ENCODE measurements at regions not wholly inside any gene's neighbourhood (a gene's known extent, or its start where the extent isn't known, plus 50 kb on each side); places are given as distances from the start of the nearest gene placed in this dataset.

- no peaks in the 10 kb centered on the region for H3K27me3 ChIP-seq (ENCODE audit: insufficient read depth, low read length)
- no peak overlapping the region for H3K27ac ChIP-seq (ENCODE audit: low read depth, low read length)
- no peak overlapping the region for H3K4me3 ChIP-seq (ENCODE audit: low read length)
- peaks cover 11% of the 10 kb centered on the region; the same call in 1 of the 2 replicates for H3K4me1 ChIP-seq (ENCODE audit: insufficient read depth, low read length)
- no peaks in the 10 kb centered on the region for H3K36me3 ChIP-seq (ENCODE audit: insufficient read depth, low read length)
- WGBS = 89% methylated on average over 3 of the region's 3 CpGs
- H3K9me3 ChIP-seq (ENCODE audit: insufficient read depth, low read depth, low read length) = no peaks in the 10 kb centered on the region
- H3K9ac ChIP-seq (ENCODE audit: low read depth, low read length) = no peak overlapping the region
These were observed 161.7 kb downstream of the BTG1 start for GRCh38 chr12:91983935-91984334.

- WGBS = 93% methylated on average over 5 of the region's 5 CpGs
- Histone ChIP-seq H3K27ac (ENCODE audit: low read depth, low read length) (no peak overlapping the region), H3K36me3 (ENCODE audit: insufficient read depth, low read length) (no peaks in the 10 kb centered on the region), H3K9me3 (ENCODE audit: insufficient read depth, low read depth, low read length) (no peaks in the 10 kb centered on the region), H3K4me1 (ENCODE audit: insufficient read depth, low read length) (peaks cover 11% of the 10 kb centered on the region; the same call in 1 of the 2 replicates), H3K27me3 (ENCODE audit: insufficient read depth, low read length) (no peaks in the 10 kb centered on the region), H3K9ac (ENCODE audit: low read depth, low read length) (no peak overlapping the region), H3K4me3 (ENCODE audit: low read length) (no peak overlapping the region)
These were observed 162.7 kb downstream of the BTG1 start for GRCh38 chr12:91982946-91983345.

GRCh38 chr12:91980389-91980821 is 165.2 kb downstream of the BTG1 start:
- Histone ChIP-seq H3K27me3 (ENCODE audit: insufficient read depth, low read length) (no peaks in the 10 kb centered on the region), H3K4me3 (ENCODE audit: low read length) (no peak overlapping the region), H3K4me1 (ENCODE audit: insufficient read depth, low read length) (0 out of 2 replicates have a peak, but pooled peaks cover 5% of the 10 kb centered on the region), H3K27ac (ENCODE audit: low read depth, low read length) (no peak overlapping the region), H3K36me3 (ENCODE audit: insufficient read depth, low read length) (no peaks in the 10 kb centered on the region), H3K9ac (ENCODE audit: low read depth, low read length) (no peak overlapping the region), H3K9me3 (ENCODE audit: insufficient read depth, low read depth, low read length) (no peaks in the 10 kb centered on the region)

GRCh38 chr12:91978143-91978542 is 167.5 kb downstream of the BTG1 start:
- no peak overlapping the region for H3K27ac ChIP-seq (ENCODE audit: low read depth, low read length)
- H3K4me1 ChIP-seq (ENCODE audit: insufficient read depth, low read length) = no peaks in the 10 kb centered on the region
- H3K4me3 ChIP-seq (ENCODE audit: low read length) = no peak overlapping the region
- no peak overlapping the region for H3K9ac ChIP-seq (ENCODE audit: low read depth, low read length)
- 90% methylated on average over 2 of the region's 2 CpGs for WGBS
- H3K36me3 ChIP-seq (ENCODE audit: insufficient read depth, low read length) = no peaks in the 10 kb centered on the region
- no peaks in the 10 kb centered on the region for H3K9me3 ChIP-seq (ENCODE audit: insufficient read depth, low read depth, low read length)
- no peaks in the 10 kb centered on the region for H3K27me3 ChIP-seq (ENCODE audit: insufficient read depth, low read length)

DNA sequence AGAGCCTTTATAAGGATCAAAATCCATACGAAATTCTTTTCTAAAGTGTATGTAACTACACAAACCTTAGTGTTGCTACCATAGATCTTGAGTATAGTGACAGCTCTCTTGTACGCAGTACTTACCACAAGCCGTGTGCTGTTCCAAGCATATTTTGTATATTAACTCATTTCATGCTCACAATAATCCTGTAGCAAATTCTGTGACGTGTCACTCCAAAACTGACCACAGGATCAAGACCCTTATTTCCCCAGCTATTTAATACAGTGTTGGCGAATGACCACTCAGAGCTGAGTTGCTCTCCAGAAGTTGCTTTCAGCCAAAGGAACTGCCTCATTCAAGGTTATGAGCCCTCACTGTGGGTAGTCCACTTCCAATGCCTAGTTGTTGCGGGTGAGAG is 169.8 kb downstream of the BTG1 start:
- Histone ChIP-seq H3K4me1 (ENCODE audit: insufficient read depth, low read length) (no peaks in the 10 kb centered on the region), H3K36me3 (ENCODE audit: insufficient read depth, low read length) (no peaks in the 10 kb centered on the region), H3K9ac (ENCODE audit: low read depth, low read length) (no peak overlapping the region), H3K4me3 (ENCODE audit: low read length) (no peak overlapping the region), H3K9me3 (ENCODE audit: insufficient read depth, low read depth, low read length) (no peaks in the 10 kb centered on the region), H3K27ac (ENCODE audit: low read depth, low read length) (no peak overlapping the region), H3K27me3 (ENCODE audit: insufficient read depth, low read length) (no peaks in the 10 kb centered on the region)
- 98% methylated on average over 6 of the region's 6 CpGs for WGBS

- 84% methylated on average over 3 of the region's 3 CpGs for WGBS
- Histone ChIP-seq H3K4me1 (ENCODE audit: insufficient read depth, low read length) (no peaks in the 10 kb centered on the region), H3K27me3 (ENCODE audit: insufficient read depth, low read length) (no peaks in the 10 kb centered on the region), H3K9ac (ENCODE audit: low read depth, low read length) (no peak overlapping the region), H3K4me3 (ENCODE audit: low read length) (no peak overlapping the region), H3K36me3 (ENCODE audit: insufficient read depth, low read length) (no peaks in the 10 kb centered on the region), H3K9me3 (ENCODE audit: insufficient read depth, low read depth, low read length) (peaks cover 6% of the 10 kb centered on the region; the same call in 1 of the 2 replicates), H3K27ac (ENCODE audit: low read depth, low read length) (no peak overlapping the region)
These were observed 171.0 kb downstream of the BTG1 start for GRCh38 chr12:91974541-91975085.

DNA sequence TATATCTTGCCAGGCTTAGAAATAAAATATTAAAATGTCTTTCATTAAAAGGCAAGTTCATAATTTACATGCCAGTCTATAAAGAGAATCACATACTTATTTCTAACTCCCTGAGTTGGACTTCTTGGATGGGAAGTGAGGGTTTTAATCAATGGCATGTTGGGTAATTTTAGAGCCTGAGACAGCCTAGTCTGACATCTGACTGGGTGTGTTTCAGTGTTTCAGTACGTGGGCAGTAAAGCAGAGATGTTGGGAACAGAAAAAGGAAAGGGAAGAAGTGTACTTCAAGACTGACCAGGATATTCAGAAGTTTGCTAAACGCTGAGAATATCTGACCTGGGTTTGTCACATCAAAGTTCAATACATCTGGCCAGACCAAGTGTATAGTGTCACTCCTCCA is 171.8 kb downstream of the BTG1 start:
- H3K36me3 ChIP-seq (ENCODE audit: insufficient read depth, low read length) = no peaks in the 10 kb centered on the region
- no peaks in the 10 kb centered on the region for H3K4me1 ChIP-seq (ENCODE audit: insufficient read depth, low read length)
- H3K27ac ChIP-seq (ENCODE audit: low read depth, low read length) = no peak overlapping the region
- H3K4me3 ChIP-seq (ENCODE audit: low read length) = no peak overlapping the region
- H3K9me3 ChIP-seq (ENCODE audit: insufficient read depth, low read depth, low read length) = peaks cover 6% of the 10 kb centered on the region; the same call in 1 of the 2 replicates
- H3K27me3 ChIP-seq (ENCODE audit: insufficient read depth, low read length) = no peaks in the 10 kb centered on the region
- WGBS = 90% methylated on average over 2 of the region's 2 CpGs
- no peak overlapping the region for H3K9ac ChIP-seq (ENCODE audit: low read depth, low read length)

DNA sequence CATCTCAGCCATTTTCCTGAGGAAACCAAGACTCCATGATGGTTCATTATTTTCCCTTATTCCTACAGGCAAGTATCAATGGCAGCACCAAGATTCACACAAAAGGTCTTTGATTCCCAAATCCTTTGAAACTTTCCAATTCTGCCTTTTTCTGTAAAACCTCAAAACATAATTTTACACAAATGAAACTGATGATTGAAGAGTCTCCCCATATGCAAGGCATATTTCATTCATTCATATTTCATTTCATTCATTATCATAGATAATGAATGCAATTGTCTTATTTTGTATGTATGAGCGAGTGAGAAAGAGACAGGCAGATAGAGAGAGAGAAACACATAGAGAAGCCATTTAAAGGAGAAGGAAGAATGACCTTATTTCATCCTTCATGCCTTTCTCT is 172.8 kb downstream of the BTG1 start:
- 86% methylated on average over 1 of the region's 1 CpG for WGBS
- peaks cover 6% of the 10 kb centered on the region; the same call in 1 of the 2 replicates for H3K9me3 ChIP-seq (ENCODE audit: insufficient read depth, low read depth, low read length)

GRCh38 chr12:91968777-91969171 is 176.9 kb downstream of the BTG1 start:
- no peaks in the 10 kb centered on the region for H3K4me1 ChIP-seq (ENCODE audit: insufficient read depth, low read length)
- H3K4me3 ChIP-seq (ENCODE audit: low read length) = no peak overlapping the region
- H3K36me3 ChIP-seq (ENCODE audit: insufficient read depth, low read length) = no peaks in the 10 kb centered on the region
- no peak overlapping the region for H3K27ac ChIP-seq (ENCODE audit: low read depth, low read length)
- H3K9ac ChIP-seq (ENCODE audit: low read depth, low read length) = no peak overlapping the region
- WGBS = 93% methylated on average over 3 of the region's 3 CpGs
- H3K27me3 ChIP-seq (ENCODE audit: insufficient read depth, low read length) = no peaks in the 10 kb centered on the region
- peaks cover 6% of the 10 kb centered on the region; the same call in 1 of the 2 replicates for H3K9me3 ChIP-seq (ENCODE audit: insufficient read depth, low read depth, low read length)

More for the DNA sequence above, 172.8 kb downstream of the BTG1 start:
- no peak overlapping the region for H3K4me3 ChIP-seq (ENCODE audit: low read length)
- H3K27ac ChIP-seq (ENCODE audit: low read depth, low read length) = no peak overlapping the region
- H3K27me3 ChIP-seq (ENCODE audit: insufficient read depth, low read length) = no peaks in the 10 kb centered on the region
- no peaks in the 10 kb centered on the region for H3K4me1 ChIP-seq (ENCODE audit: insufficient read depth, low read length)
- H3K9ac ChIP-seq (ENCODE audit: low read depth, low read length) = no peak overlapping the region
- H3K36me3 ChIP-seq (ENCODE audit: insufficient read depth, low read length) = no peaks in the 10 kb centered on the region

DNA sequence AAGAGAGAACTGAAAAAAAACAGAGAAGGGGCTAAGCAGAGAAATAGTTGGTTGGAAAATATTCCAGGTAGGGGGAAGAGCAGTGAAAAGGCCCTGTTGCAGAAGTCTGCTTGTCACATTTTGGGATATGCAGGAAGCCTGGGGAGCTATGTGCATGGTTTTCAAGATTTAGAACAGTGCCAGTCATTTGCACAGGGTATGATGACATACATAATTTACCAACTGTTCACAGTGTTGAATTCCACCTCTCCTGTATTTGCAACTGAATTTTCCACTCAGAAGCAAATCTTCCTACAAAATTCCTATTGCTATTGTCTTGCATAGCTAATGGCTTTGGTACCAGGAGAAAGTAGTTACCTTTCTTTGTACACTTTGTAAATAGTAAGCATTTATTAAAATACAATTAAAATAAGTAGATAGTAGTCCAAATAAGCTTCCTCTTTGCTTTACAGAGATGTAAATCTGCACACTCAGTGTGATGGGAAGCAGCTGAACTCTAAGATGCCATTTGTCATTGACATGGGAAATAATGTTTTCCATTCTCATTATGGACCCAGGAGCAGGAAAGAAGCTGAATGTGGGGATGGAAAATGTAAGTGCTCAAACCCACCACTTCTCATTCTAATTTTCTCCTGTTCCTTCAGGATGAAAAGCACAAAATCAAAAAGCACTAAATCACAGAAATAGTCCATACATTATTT is 177.4 kb downstream of the BTG1 start:
- Histone ChIP-seq H3K27ac (ENCODE audit: low read depth, low read length) (no peak overlapping the region), H3K36me3 (ENCODE audit: insufficient read depth, low read length) (no peaks in the 10 kb centered on the region), H3K27me3 (ENCODE audit: insufficient read depth, low read length) (no peaks in the 10 kb centered on the region), H3K4me3 (ENCODE audit: low read length) (no peak overlapping the region), H3K9ac (ENCODE audit: low read depth, low read length) (no peak overlapping the region), H3K4me1 (ENCODE audit: insufficient read depth, low read length) (no peaks in the 10 kb centered on the region), H3K9me3 (ENCODE audit: insufficient read depth, low read depth, low read length) (peaks cover 6% of the 10 kb centered on the region; the same call in 1 of the 2 replicates)

- H3K4me3 ChIP-seq (ENCODE audit: low read length) = no peak overlapping the region
- H3K9ac ChIP-seq (ENCODE audit: low read depth, low read length) = no peak overlapping the region
- 85% methylated on average over 1 of the region's 1 CpG for WGBS
- peaks cover 6% of the 10 kb centered on the region; the same call in 1 of the 2 replicates for H3K9me3 ChIP-seq (ENCODE audit: insufficient read depth, low read depth, low read length)
- H3K27me3 ChIP-seq (ENCODE audit: insufficient read depth, low read length) = no peaks in the 10 kb centered on the region
- H3K4me1 ChIP-seq (ENCODE audit: insufficient read depth, low read length) = no peaks in the 10 kb centered on the region
- no peak overlapping the region for H3K27ac ChIP-seq (ENCODE audit: low read depth, low read length)
- no peaks in the 10 kb centered on the region for H3K36me3 ChIP-seq (ENCODE audit: insufficient read depth, low read length)
These were observed 178.1 kb downstream of the BTG1 start for GRCh38 chr12:91967590-91967989.
